ENCODE measurements at regions not wholly inside any gene's neighbourhood (a gene's known extent, or its start where the extent isn't known, plus 50 kb on each side); places are given as distances from the start of the nearest gene placed in this dataset.

DNA sequence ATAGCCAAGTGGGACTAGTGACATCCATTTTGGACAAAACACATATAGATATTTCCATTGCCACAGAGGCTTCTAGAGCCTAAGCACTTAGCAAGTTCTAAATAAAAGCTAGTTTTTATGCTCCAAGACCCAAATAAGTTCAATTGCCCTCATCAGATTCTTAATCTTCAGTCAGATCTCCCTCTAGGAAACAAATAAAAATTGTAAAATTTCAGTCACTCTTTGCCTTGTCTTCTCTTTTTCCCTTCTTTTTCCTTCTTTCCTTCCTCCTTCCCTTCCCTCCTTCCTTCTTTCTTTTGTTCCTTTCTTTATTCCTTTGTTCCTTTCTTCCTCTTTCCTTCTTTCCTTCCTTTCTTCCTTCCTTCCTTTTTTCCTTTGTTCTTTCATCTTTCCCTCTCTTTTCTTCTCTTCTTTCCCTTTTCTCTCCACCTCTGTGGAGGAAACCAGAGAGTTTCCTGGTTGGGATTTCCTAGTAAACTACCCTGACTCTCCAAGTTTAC, 68.8 kb upstream of the GADL1 start:
- no peak for TF ChIP-seq GATA2 (IDR thresholded peaks at IDR 0.05; ENCODE audit: low read depth, low read length)
- TF ChIP-seq GATA3 (IDR thresholded peaks at IDR 0.05; ENCODE audit: low read depth, low read length) = no peak

Data from SH-SY5Y (cell line).